Endothelial cell of umbilical vein (primary cell): ENCODE measurements at regions not wholly inside any gene's neighbourhood (a gene's known extent, or its start where the extent isn't known, plus 50 kb on each side); places are given as distances from the start of the nearest gene placed in this dataset.

Experiments
- BruUV-seq: library from RNA; stranded (reverse); fragments of 400-500 nt; replicated peaks from 2 replicates; lab custom pipeline; 2021; lab: Mats Ljungman, UMichigan
- CTCF ChIA-PET: fragments of 300-600, 350-600 bp; sonication (Branson Sonifier 250); formaldehyde crosslinking; loops from one replicate; lab custom pipeline; 2021; ENCODE audit warnings: antibody characterized with exemption, inconsistent platforms; lab: Charles Lee
- POLR2A ChIA-PET: fragments of 300-600, 350-600 bp; sonication (Branson Sonifier 250); formaldehyde crosslinking; loops from one replicate; lab custom pipeline; 2021; ENCODE audit warnings: antibody characterized with exemption, inconsistent platforms; lab: Charles Lee
- DNase-seq: peaks from one replicate; pipeline ENCODE4 v3.0.0-alpha.2; 2011; ENCODE audit warnings: low read depth, low spot score
- FAIRE-seq: peaks from 2 replicates; lab custom pipeline; 2011; peaks lifted over from hg19 to GRCh38; lab: Jason Lieb, UNC
- H2AFZ ChIP-seq: 2 replicates; pipeline ENCODE4 v1.6.0; 2012; ENCODE audit warnings: low read depth, low read length, control low read depth, inconsistent platforms
- H3K27ac ChIP-seq: 2 replicates; pipeline ENCODE4 v1.5.1; 2011; ENCODE audit warnings: low read depth, mild to moderate bottlenecking, control low read depth, low read length, moderate library complexity; ENCODE audit not compliant: insufficient read depth
- H3K27me3 ChIP-seq, 2 experiments: 2 replicates each; pipeline versions ENCODE4 v1.6.0 to v1.6.1; 2011; ENCODE audit warnings: low read length in 2 of 2, mixed read lengths in 1 of 2; ENCODE audit not compliant: control insufficient read depth in 2 of 2, insufficient read depth in 2 of 2
- H3K36me3 ChIP-seq, 2 experiments: 2 replicates in 1 of 2; 3 replicates in 1 of 2; pipeline ENCODE4 v1.5.1; 2011; ENCODE audit warnings: low read length in 2 of 2, mild to moderate bottlenecking in 1 of 2, moderate library complexity in 1 of 2; ENCODE audit not compliant: control insufficient read depth in 2 of 2, insufficient read depth in 2 of 2; ENCODE audit errors: extremely low read depth in 1 of 2
- H3K4me1 ChIP-seq: 3 replicates; pipeline ENCODE4 v1.5.1; 2011; ENCODE audit warnings: mild to moderate bottlenecking, low read length; ENCODE audit not compliant: control insufficient read depth, insufficient read depth; ENCODE audit errors: extremely low read depth
- H3K4me2 ChIP-seq: 2 replicates; pipeline ENCODE4 v1.6.1; 2011; ENCODE audit warnings: low read length, control low read depth, mixed read lengths; ENCODE audit not compliant: insufficient read depth
- H3K4me3 ChIP-seq, 3 experiments: fragments of 200-600 bp in 1 of 3; sonication (generic), shearing (Covaris generic) in 1 of 3; replicated peaks in 1 of 3; 2 replicates each; pipeline ENCODE4 v1.5.1; 2011 to 2016; ENCODE audit warnings: control low read depth in 3 of 3, low read length in 3 of 3, mild to moderate bottlenecking in 2 of 3, inconsistent platforms in 1 of 3, low read depth in 1 of 3, moderate library complexity in 1 of 3; ENCODE audit not compliant: insufficient read depth in 1 of 3
- H3K79me2 ChIP-seq: 2 replicates; pipeline ENCODE4 v1.6.0; 2012; ENCODE audit warnings: low read length, inconsistent platforms; ENCODE audit not compliant: control insufficient read depth, insufficient read depth
- H3K9ac ChIP-seq: replicated peaks from 2 replicates; pipeline ENCODE3; 2011; ENCODE audit warnings: low read length, control low read depth; ENCODE audit not compliant: insufficient read depth; ENCODE audit errors: extremely low read depth
- H3K9me1 ChIP-seq: replicated peaks from 3 replicates; pipeline ENCODE4 v1.6.0; 2011; ENCODE audit warnings: mild to moderate bottlenecking, low read length; ENCODE audit not compliant: control insufficient read depth, insufficient read depth; ENCODE audit errors: extremely low read depth
- H3K9me3 ChIP-seq: replicated peaks from 2 replicates; pipeline ENCODE4 v1.5.1; 2012; ENCODE audit warnings: low read length, inconsistent platforms; ENCODE audit not compliant: control insufficient read depth, insufficient read depth
- H4K20me1 ChIP-seq: replicated peaks from 2 replicates; pipeline ENCODE3; 2011; ENCODE audit warnings: mild to moderate bottlenecking, low read length; ENCODE audit not compliant: control insufficient read depth, insufficient read depth; ENCODE audit errors: extremely low read depth
- CTCF ChIP-seq, 2 donors: IDR thresholded peaks; 1 replicate in 1 of 2; 2 replicates in 1 of 2; pipeline ENCODE4 v1.5.1; 2011; ENCODE audit warnings: low read length in 2 of 2, mild to moderate bottlenecking in 2 of 2, moderate library complexity in 2 of 2, control low read depth in 1 of 2, inconsistent platforms in 1 of 2, low read depth in 1 of 2; ENCODE audit not compliant: insufficient read depth in 1 of 2; ENCODE audit errors: extremely low read depth in 1 of 2
- EZH2 ChIP-seq: IDR thresholded peaks from 2 replicates; pipeline ENCODE4 v1.6.1; 2012; ENCODE audit warnings: borderline replicate concordance, low read depth, mild to moderate bottlenecking, moderate library complexity, low read length, inconsistent platforms; ENCODE audit not compliant: severe bottlenecking
- FOS ChIP-seq: IDR thresholded peaks from 2 replicates; pipeline ENCODE4 v1.6.1; 2011; ENCODE audit warnings: mild to moderate bottlenecking, low read length, moderate library complexity, borderline replicate concordance; ENCODE audit not compliant: insufficient read depth
- GATA2 ChIP-seq: IDR thresholded peaks from 2 replicates; pipeline ENCODE4 v1.7.0; 2011; ENCODE audit warnings: low read depth, mild to moderate bottlenecking, moderate library complexity, mixed read lengths, low read length; ENCODE audit not compliant: insufficient read length, insufficient read depth
- JUN ChIP-seq: IDR thresholded peaks from 2 replicates; pipeline ENCODE4 v1.6.1; 2011; ENCODE audit warnings: borderline replicate concordance, low read depth; ENCODE audit not compliant: insufficient read length, insufficient read depth
- MAX ChIP-seq: IDR thresholded peaks from 2 replicates; pipeline ENCODE4 v1.6.1; 2011; ENCODE audit not compliant: insufficient read depth, insufficient read length
- MYC ChIP-seq: IDR thresholded peaks from one replicate; pipeline ENCODE4 v1.6.1; 2011; ENCODE audit warnings: mild to moderate bottlenecking, low read depth, low read length
- POLR2A ChIP-seq: IDR thresholded peaks from 2 replicates; pipeline ENCODE4 v1.6.1; 2012; ENCODE audit warnings: low read depth, mild to moderate bottlenecking, control low read depth, low read length
- POLR2AphosphoS5 ChIP-seq: IDR thresholded peaks from 2 replicates; pipeline ENCODE4 v1.6.1; 2012; ENCODE audit warnings: low read depth, mild to moderate bottlenecking, control low read depth, low read length, moderate library complexity; ENCODE audit not compliant: insufficient read depth
- dilution Hi-C: fragments of 300-500 bp; cut with MboI; formaldehyde crosslinking; loops from one replicate; pipeline ENCODE4 v1.15.0; 2019; ENCODE audit warnings: low sequenced_read_pairs; ENCODE audit not compliant: extremely low pct_ligation_motif_present
- intact Hi-C: fragments of 100-400 bp; cut with micrococcal nuclease; formaldehyde crosslinking; loops from one replicate; pipeline ENCODE4 v1.10.0; 2022

- no TSS peak for BruUV-seq
- no peaks in the 10 kb centered on the region for H3K4me1 ChIP-seq
- H3K36me3 ChIP-seq: no peaks in the 10 kb centered on the region
- H3K27ac ChIP-seq: no peak overlapping the region
- H3K4me2 ChIP-seq: no peak overlapping the region
- H3K9ac ChIP-seq: no peak overlapping the region
- intact Hi-C loops (no loop called here), dilution Hi-C loops (no loop called here)
- ChIA-PET POLR2A (no interaction called here), CTCF (no interaction called here)
- no peaks in the 10 kb centered on the region for H4K20me1 ChIP-seq
- no peaks in the 10 kb centered on the region for H3K9me1 ChIP-seq
- no peak for FAIRE-seq
- H3K4me3 ChIP-seq: no peak overlapping the region
- H3K27me3 ChIP-seq: no peaks in the 10 kb centered on the region
- TF ChIP-seq EZH2: no peak
- TF ChIP-seq JUN: no peak
- TF ChIP-seq MAX: no peak
- TF ChIP-seq GATA2: no peak
- no peak for TF ChIP-seq MYC
- TF ChIP-seq POLR2AphosphoS5: no peak
- no peak overlapping the region for H2AFZ ChIP-seq
- no peak for DNase-seq
- H3K79me2 ChIP-seq: no peaks in the 10 kb centered on the region
- no peaks in the 10 kb centered on the region for H3K9me3 ChIP-seq
These were observed 132.9 kb upstream of the MCHR2 start for GRCh38 chr6:100126790-100127484.

GRCh38 chr6:100121854-100122609, 128.0 kb upstream of the MCHR2 start:
- FAIRE-seq: no peak

More at GRCh38 chr6:100121854-100122609, 128.0 kb upstream of the MCHR2 start:
- no peaks in the 10 kb centered on the region for H3K27me3 ChIP-seq
- no peaks in the 10 kb centered on the region for H4K20me1 ChIP-seq
- H3K4me1 ChIP-seq: no peaks in the 10 kb centered on the region
- no peaks in the 10 kb centered on the region for H3K36me3 ChIP-seq
- CTCF ChIA-PET: interaction anchor here (1.5 to 2.7 kb wide), 4 partner anchors 15 to 598 kb away, joined by 5 to 10 read pairs (median 6); no protein-coding TSS in a partner anchor
- no peaks in the 10 kb centered on the region for H3K9me1 ChIP-seq
- no peak overlapping the region for H3K4me3 ChIP-seq
- no peak overlapping the region for H3K27ac ChIP-seq
- H3K9me3 ChIP-seq: no peaks in the 10 kb centered on the region
- no peak overlapping the region for H3K4me2 ChIP-seq
- TF ChIP-seq POLR2A (no peak), GATA2 (no peak), FOS (no peak), EZH2 (no peak), JUN (no peak), CTCF (IDR thresholded peaks at IDR 0.05; ENCODE audit: extremely low read depth in 1 of 2, insufficient read depth in 1 of 2, low read depth in 1 of 2, low read length in 2 of 2) (no peak), POLR2AphosphoS5 (no peak), MYC (no peak), MAX (no peak)
- H3K9ac ChIP-seq: no peak overlapping the region
- intact Hi-C loops (no loop called here), dilution Hi-C loops (loop anchor here (25.0 kb wide), 1 partner anchor 340 kb away; the partner anchor contains the start of gene SIM1)
- no peak for DNase-seq
- BruUV-seq: no TSS peak
- H2AFZ ChIP-seq: no peak overlapping the region
- POLR2A ChIA-PET: no interaction called here
- no peaks in the 10 kb centered on the region for H3K79me2 ChIP-seq
